ENCODE measurements at regions not wholly inside any gene's neighbourhood (a gene's known extent, or its start where the extent isn't known, plus 50 kb on each side); places are given as distances from the start of the nearest gene placed in this dataset.

DNA sequence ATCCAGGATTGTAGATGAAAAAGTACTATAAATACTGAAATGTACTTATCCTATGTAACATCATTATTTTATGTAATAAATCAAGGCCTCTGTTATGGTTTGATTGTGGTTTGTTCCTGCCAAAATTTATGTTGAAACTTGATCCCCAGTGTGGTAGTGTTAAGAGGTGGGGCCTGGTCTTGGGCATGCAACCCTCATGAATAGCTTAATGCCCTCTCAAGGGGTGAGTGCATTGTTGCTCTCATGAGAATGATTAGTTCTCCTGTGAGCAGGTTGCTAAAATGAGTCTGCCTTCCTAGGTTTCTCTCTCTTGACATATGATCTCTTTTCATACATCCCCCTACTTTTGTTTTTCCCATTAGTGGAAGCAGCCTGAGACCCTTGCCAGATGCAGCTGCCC is 915.4 kb downstream of the TSN start:
- no peak overlapping the region for H2BK5ac ChIP-seq (ENCODE audit: low read depth, low read length)
- H3K4ac ChIP-seq (replicated peaks; ENCODE audit: insufficient read length, low read depth, low read length), result no peak overlapping the region
- no peaks in the 10 kb centered on the region for H3K23me2 ChIP-seq (ENCODE audit: low read depth, low read length)
- no peak overlapping the region for H4K91ac ChIP-seq (replicated peaks; ENCODE audit: insufficient read length, low read length)
- H3K9me3 ChIP-seq (ENCODE audit: insufficient read depth in 2 of 2, low read depth in 1 of 2, low read length in 1 of 2), result no peaks in the 10 kb centered on the region
- H4K20me1 ChIP-seq (replicated peaks in 1 of 2; ENCODE audit: control insufficient read depth in 1 of 2, insufficient read depth in 2 of 2, low read length in 2 of 2), result no peaks in the 10 kb centered on the region
- H2AK5ac ChIP-seq (ENCODE audit: low read depth, low read length), result no peak overlapping the region
- DNase-seq (ENCODE audit: low read depth in 1 of 2, low spot score in 2 of 2) (no peak), FAIRE-seq (no peak)
- no peak overlapping the region for H3K9ac ChIP-seq (replicated peaks in 1 of 4; ENCODE audit: extremely low read depth in 1 of 4, low read depth in 3 of 4, low read length in 3 of 4)
- peaks cover 0 to 3% (median 0%) of the 10 kb centered on the region in 4 experiments; a peak in 2 of 7 replicates for H3K4me1 ChIP-seq (replicated peaks in 1 of 4; ENCODE audit: control insufficient read depth in 3 of 4, insufficient read depth in 4 of 4, low read length in 3 of 4)
- TF ChIP-seq TCF12 (IDR thresholded peaks at IDR 0.05; ENCODE audit: low read depth, low read length) (no peak), CTCF (IDR thresholded peaks at IDR 0.05; ENCODE audit: control extremely low read depth in 1 of 3, insufficient read depth in 1 of 3, low read depth in 1 of 3, low read length in 3 of 3) (no peak)
- H3K79me2 ChIP-seq (ENCODE audit: control insufficient read depth in 1 of 2, insufficient read depth in 2 of 2, low read length in 2 of 2), result no peaks in the 10 kb centered on the region
- no peak overlapping the region for H3K4me2 ChIP-seq (ENCODE audit: insufficient read depth in 1 of 2, low read depth in 2 of 2, low read length in 2 of 2)
- no peak overlapping the region for H3K23ac ChIP-seq (ENCODE audit: insufficient read length)
- H3K4me3 ChIP-seq (ENCODE audit: extremely low read depth in 1 of 4, insufficient read depth in 2 of 4, low read depth in 3 of 4, low read length in 4 of 4), result no peak overlapping the region
- no peak overlapping the region for H2AFZ ChIP-seq (ENCODE audit: low read length)
- ChIA-PET POLR2A (ENCODE audit: partially characterized antibody) (no interaction called here), CTCF (ENCODE audit: partially characterized antibody) (interaction anchor here (1.2 kb wide), 1 partner anchor 11 kb away, joined by 3 read pairs; no protein-coding TSS in a partner anchor)
- no peaks in the 10 kb centered on the region for H3K79me1 ChIP-seq (ENCODE audit: low read depth, low read length)
- no peak overlapping the region for H4K8ac ChIP-seq (ENCODE audit: extremely low read depth, insufficient read depth, low read length)
- no peak overlapping the region for H2BK12ac ChIP-seq (ENCODE audit: low read depth, low read length)
- H3K14ac ChIP-seq (ENCODE audit: insufficient read length), result no peak overlapping the region
- no peak overlapping the region for H3K18ac ChIP-seq (ENCODE audit: extremely low read depth, low read length)
- H2BK20ac ChIP-seq (ENCODE audit: low read length), result no peak overlapping the region
- H3K56ac ChIP-seq (replicated peaks; ENCODE audit: insufficient read length, low read depth, low read length), result no peak overlapping the region
- no peak overlapping the region for H3K27ac ChIP-seq (ENCODE audit: low read depth, low read length)
- H3K27me3 ChIP-seq (replicated peaks in 1 of 4; ENCODE audit: control insufficient read depth in 3 of 4, extremely low read depth in 1 of 4, insufficient read depth in 3 of 4, low read length in 3 of 4), result no peaks in the 10 kb centered on the region
- no peak overlapping the region for H2BK120ac ChIP-seq (replicated peaks; ENCODE audit: low read depth, low read length)
- H2BK15ac ChIP-seq (ENCODE audit: low read length), result no peak overlapping the region
- H4K5ac ChIP-seq (ENCODE audit: insufficient read length, low read depth, low read length), result no peak overlapping the region
- no peaks in the 10 kb centered on the region for H3K36me3 ChIP-seq (ENCODE audit: control insufficient read depth in 2 of 4, insufficient read depth in 4 of 4, low read length in 3 of 4)
